Lower leg skin (tissue), 3 donors: ENCODE measurements at regions not wholly inside any gene's neighbourhood (a gene's known extent, or its start where the extent isn't known, plus 50 kb on each side); places are given as distances from the start of the nearest gene placed in this dataset.

ENCODE experiments used
- POLR2A ChIP-seq, 2 donors: fragments of 450-650 bp; IDR thresholded peaks; one replicate each; pipeline ENCODE4 v1.6.1; 2016 to 2017; ENCODE audit warnings: antibody characterized with exemption in 2 of 2, mild to moderate bottlenecking in 1 of 2, moderate library complexity in 1 of 2
- TF ChIP-seq, protein P1 (sequence below), 3 donors: fragments of 450-650 bp; IDR thresholded peaks; one replicate each; pipeline ENCODE4 v1.5.1; 2016; ENCODE audit warnings: antibody characterized with exemption in 3 of 3, mild to moderate bottlenecking in 3 of 3, moderate library complexity in 2 of 3

DNA sequence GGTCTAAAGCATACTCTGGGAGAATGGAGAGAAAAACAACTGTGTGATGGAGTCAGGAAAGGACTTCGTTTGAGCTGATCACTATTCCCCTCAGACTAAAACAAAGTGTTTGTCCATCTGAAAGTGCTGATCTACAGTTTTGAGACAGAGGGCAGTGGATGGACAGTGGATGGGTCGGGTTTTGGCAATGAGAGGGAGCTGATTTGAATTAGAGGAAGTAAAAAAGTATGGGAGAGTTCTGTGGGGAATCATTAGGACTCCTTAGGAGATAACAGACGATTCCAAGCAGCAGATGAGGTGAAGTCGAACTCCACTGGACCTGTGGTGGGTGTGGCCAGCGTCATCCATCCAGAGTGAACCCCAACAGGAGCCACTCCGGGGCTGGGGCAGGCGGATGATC, 62.3 kb downstream of the PTGS2 start:
- TF ChIP-seq, protein P1, sequence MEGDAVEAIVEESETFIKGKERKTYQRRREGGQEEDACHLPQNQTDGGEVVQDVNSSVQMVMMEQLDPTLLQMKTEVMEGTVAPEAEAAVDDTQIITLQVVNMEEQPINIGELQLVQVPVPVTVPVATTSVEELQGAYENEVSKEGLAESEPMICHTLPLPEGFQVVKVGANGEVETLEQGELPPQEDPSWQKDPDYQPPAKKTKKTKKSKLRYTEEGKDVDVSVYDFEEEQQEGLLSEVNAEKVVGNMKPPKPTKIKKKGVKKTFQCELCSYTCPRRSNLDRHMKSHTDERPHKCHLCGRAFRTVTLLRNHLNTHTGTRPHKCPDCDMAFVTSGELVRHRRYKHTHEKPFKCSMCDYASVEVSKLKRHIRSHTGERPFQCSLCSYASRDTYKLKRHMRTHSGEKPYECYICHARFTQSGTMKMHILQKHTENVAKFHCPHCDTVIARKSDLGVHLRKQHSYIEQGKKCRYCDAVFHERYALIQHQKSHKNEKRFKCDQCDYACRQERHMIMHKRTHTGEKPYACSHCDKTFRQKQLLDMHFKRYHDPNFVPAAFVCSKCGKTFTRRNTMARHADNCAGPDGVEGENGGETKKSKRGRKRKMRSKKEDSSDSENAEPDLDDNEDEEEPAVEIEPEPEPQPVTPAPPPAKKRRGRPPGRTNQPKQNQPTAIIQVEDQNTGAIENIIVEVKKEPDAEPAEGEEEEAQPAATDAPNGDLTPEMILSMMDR (IDR thresholded peaks at IDR 0.05) = no peak
- TF ChIP-seq POLR2A (IDR thresholded peaks at IDR 0.05) = no peak
